Stimulated activated CD8-positive, alpha-beta memory T cell treated with anti-CD3 and anti-CD28 coated beads, Interleukin-12 subunit alpha, Interleukin-12 subunit beta, amount 100 ng/mL, for 24 hours (primary cell): ENCODE measurements at regions not wholly inside any gene's neighbourhood (a gene's known extent, or its start where the extent isn't known, plus 50 kb on each side); places are given as distances from the start of the nearest gene placed in this dataset.

ENCODE experiments used
- DNase-seq: peaks from one replicate; pipeline ENCODE4 v3.0.0-alpha.2; 2020; ENCODE audit errors: extremely low read depth

- no peak for DNase-seq
Observed at GRCh38 chr12:89256060-89256459, 96.2 kb downstream of the DUSP6 start.

DNA sequence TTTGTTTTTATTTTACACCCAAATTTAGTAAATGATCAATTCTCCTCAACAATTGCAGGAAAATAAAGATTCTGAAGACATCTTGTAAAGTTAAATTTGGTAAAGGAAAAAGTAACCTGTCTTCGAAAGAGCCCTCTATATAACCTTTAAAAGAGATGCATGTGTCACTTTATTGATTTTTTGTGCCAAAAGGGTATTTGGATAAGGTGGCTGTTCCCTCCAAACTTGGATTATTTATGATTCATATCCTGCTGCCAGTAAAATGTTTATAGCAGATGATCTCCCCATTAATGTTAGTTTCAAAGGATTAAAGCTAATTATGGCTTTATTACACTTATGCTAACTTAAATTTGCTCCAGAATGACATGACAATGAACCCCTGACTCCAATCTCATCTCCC lies 98.8 kb downstream of the DUSP6 start:
- DNase-seq: no peak

GRCh38 chr12:89252284-89252683 lies 100.0 kb downstream of the DUSP6 start:
- DNase-seq: no peak

- no peak for DNase-seq
Observed at GRCh38 chr12:89251342-89252271, 100.7 kb downstream of the DUSP6 start.

GRCh38 chr12:89250636-89251035 lies 101.7 kb downstream of the DUSP6 start:
- DNase-seq: no peak

GRCh38 chr12:89250213-89250612 lies 102.1 kb downstream of the DUSP6 start:
- DNase-seq: no peak

DNA sequence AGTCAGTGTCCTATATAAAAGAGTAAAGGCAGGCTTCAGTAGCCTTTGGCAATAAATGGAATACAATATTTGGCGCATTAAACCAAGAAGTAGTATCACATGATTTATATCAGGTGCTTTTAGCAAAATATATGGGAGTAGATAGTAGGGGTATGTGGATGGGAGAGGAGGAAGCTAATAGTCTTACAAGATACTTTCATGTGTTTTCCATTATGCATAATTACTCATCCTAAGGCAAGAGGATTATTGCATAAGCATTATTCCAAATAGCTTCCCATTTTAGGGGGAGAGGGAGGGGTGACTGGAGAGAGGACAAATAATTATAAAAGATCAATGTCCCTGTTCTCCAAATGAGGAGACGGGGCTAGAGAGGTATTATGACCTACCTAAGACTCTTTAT lies 104.3 kb downstream of the DUSP6 start:
- DNase-seq: no peak

GRCh38 chr12:89247541-89247942 lies 104.8 kb downstream of the DUSP6 start:
- no peak for DNase-seq

DNA sequence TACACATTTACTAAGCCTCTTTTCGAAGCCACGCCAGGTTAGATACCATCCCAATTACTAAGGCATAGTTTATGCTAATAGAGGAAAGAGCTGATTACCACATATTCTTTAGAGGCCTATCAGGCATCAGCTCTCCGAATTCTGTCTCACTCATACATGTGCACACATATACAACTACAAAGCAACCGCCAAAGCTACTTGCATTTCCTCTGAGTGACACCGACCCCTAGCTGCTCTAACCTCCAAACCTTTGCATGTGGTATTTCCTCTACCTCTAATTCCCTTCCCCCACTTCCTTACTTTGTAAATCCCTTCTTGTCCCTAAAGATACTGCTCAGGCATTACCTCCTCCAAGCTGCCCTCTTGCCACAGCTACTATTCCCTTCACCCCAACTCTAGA lies 107.2 kb downstream of the DUSP6 start:
- no peak for DNase-seq

DNA sequence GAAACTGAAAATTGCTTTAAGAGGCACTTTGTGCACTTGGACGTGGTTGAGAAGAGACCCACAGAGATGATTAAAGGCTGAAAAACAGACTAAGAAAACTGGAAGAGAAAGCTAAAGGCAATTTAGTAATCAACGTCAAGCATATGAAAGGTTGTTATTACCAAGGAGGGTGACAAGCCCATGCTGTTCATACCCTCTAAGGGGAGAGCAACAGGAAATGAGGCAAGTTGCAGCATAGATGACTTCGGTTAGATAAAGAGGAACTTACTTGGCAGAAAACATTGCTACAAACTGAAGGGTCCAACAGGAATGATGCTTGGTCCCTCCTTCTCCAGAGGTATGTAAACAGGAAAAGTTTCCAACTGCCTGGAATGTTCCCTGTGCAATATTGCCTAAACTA lies 107.8 kb downstream of the DUSP6 start:
- DNase-seq: no peak

DNA sequence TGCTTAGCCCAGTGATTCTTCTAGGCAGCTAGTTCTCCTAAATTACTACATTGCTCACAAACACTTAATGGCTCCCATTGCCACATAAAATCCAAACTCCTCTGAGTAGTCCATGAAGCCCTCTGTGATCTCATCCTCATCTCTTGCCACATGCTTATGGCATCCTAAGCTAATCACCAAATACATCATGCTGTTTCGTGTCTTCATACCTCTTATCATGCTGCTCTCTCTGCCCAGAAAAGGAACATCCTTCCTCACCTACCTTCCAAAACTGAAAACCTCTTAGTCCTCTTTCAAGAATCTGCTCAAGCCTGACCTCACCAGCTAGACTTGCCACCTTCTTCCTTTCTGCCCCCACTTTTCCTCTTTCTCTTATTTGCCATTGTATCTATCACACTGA lies 108.5 kb downstream of the DUSP6 start:
- no peak for DNase-seq

- DNase-seq: no peak
Observed at GRCh38 chr12:89239534-89239933, 112.8 kb downstream of the DUSP6 start.

DNA sequence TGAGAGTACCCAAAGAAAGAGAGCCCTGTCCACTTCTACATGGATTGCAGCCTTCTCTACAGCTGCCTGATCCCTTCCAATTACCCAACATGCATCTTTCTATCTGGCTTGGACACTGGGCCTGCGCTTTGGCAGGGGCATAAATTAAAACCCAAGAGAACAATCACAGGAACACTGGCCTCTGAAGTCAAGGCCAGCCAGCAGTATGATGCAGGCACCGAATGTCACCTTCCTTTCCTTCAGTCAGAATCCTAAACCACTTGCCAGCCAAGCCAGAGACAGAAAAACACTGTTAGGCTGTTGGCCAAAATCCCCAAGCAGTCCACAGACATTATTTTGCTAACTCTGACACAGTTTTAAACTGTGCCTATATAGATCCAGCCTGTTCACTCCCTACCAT lies 113.7 kb downstream of the DUSP6 start:
- DNase-seq: no peak

DNA sequence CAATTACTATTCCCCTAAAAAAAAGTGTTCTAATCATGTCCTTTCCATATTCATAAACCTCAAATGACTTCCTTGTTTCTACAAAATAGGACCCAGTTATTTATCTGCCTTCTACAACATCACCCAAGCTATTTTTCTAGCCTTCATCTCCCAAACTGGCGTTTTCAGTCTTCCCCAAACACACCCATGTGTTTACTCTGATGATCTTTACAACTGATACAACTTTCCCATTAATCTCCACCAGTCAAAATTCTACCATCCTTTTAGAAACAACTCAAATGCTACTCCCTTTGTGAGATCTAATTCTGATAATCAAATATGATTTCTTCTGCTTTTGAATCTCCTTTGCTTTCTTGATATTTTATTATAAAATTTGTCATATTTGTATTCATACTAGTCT lies 114.5 kb downstream of the DUSP6 start:
- no peak for DNase-seq

GRCh38 chr12:89236748-89237383 lies 115.4 kb downstream of the DUSP6 start:
- no peak for DNase-seq

GRCh38 chr12:89236237-89236636 lies 116.1 kb downstream of the DUSP6 start:
- no peak for DNase-seq

- no peak for DNase-seq
Observed at GRCh38 chr12:89235189-89235993, 116.9 kb downstream of the DUSP6 start.

DNA sequence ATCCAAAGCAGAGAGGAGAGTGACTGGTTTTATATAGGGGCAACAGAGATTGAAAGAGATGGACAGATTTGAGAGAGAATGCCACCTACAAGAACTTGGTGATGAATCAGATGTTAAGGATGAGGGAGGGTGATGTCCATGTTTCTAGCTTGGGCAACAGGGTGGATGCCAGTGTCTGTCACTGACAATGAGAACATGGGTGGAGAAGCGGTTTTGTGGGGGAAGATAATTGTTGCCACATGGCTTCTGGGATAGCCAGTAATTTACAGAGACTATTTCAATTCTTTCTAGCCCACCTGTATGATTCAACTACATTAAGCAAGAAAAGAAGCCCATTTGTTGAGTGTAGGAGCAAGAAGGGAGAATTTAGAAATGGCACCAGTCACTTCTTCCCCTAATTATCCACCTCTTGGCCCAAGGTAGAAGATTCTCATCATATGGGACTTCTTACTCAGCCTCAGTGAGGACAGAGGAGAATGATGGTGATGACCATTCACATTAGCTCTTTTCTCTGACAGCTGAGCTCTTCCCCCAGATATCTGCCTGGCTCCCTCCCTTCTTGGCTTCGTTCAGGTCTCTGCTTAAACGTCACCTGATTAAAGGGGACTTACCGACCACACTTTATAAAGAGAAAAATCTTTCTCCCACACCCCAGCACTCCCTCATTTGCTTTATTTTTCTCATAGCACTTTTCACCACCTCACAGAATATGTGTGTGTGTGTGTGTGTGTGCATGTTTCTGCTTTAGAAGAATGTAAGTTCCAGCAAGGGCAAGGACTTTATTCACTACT lies 117.8 kb downstream of the DUSP6 start:
- DNase-seq: no peak

DNA sequence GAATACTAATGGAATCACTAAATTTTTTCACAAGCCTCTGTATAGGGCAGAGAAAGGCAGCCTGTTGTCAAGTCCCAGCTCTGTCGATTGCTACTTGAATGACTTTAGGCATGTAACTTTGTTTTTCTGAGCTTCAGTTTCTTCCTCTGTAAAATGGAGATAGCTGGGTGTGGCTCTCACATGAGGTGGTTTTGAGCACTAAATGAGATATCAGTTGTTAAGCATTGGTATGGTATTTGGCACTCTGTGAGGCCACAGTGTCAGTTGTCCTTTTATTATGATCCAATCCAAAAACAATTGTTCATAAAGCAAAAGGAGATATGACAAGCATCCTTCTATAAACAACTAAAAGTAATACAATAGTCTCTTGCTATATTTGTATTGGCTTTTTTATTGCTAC lies 120.6 kb downstream of the DUSP6 start:
- DNase-seq: no peak

- DNase-seq: no peak
Observed at GRCh38 chr12:89230376-89231315, 121.7 kb downstream of the DUSP6 start.

DNA sequence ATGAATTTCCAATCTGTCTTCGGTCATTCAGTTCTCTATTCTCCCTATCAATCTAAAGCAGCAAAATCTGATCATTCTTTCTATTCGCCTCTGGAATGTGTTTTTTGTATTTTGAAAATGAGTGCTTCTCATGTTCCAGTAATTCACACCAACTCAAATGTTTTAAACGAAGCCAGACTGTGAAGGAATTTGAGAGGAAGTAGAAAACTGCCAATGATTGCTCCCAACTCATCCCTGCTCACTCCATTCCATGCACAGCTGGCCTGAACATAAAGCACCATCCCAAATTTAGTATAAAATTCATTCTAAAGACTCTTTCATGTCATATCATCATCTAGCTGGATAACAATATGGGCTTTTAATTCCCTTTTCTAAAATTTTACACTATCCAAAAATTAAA lies 123.8 kb downstream of the DUSP6 start:
- DNase-seq: no peak
